ENCODE measurements at regions not wholly inside any gene's neighbourhood (a gene's known extent, or its start where the extent isn't known, plus 50 kb on each side); places are given as distances from the start of the nearest gene placed in this dataset.

- Histone ChIP-seq H3K9me3 (no peaks in the 10 kb centered on the region), H3K4me3 (no peak overlapping the region), H3K27ac (no peak overlapping the region), H3K27me3 (no peaks in the 10 kb centered on the region), H3K4me1 (peaks cover 9% of the 10 kb centered on the region), H3K36me3 (ENCODE audit: low read depth, missing control alignments) (no peaks in the 10 kb centered on the region)
- TF ChIP-seq CTCF (IDR thresholded peaks at IDR 0.05) = no peak
- TF ChIP-seq POLR2A (IDR thresholded peaks at IDR 0.05) = no peak
- intact Hi-C loops (cut with DNase I; ENCODE audit: low total_unique reads) = no loop called here
- 96 to 97% methylated on average over 3 of the region's 3 CpGs for WGBS, 2 donors
- DNase-seq = no peak
Measured at GRCh38 chr6:109918227-109918626, 59.9 kb upstream of the GPR6 start.

GRCh38 chr6:109920911-109921310 is 57.2 kb upstream of the GPR6 start:
- DNase-seq = no peak
- no peaks in the 10 kb centered on the region for H3K27me3 ChIP-seq
- H3K36me3 ChIP-seq (ENCODE audit: low read depth, missing control alignments) = no peaks in the 10 kb centered on the region
- no peak for TF ChIP-seq POLR2A (IDR thresholded peaks at IDR 0.05)
- no peak for TF ChIP-seq CTCF (IDR thresholded peaks at IDR 0.05)
- H3K4me3 ChIP-seq = no peak overlapping the region
- intact Hi-C loops (cut with DNase I; ENCODE audit: low total_unique reads) = no loop called here
- H3K9me3 ChIP-seq = no peaks in the 10 kb centered on the region
- 92 to 97% methylated on average over 10 of the region's 10 CpGs for WGBS, 2 donors
- H3K4me1 ChIP-seq = peaks cover 9% of the 10 kb centered on the region
- no peak overlapping the region for H3K27ac ChIP-seq

GRCh38 chr6:109922851-109923250 is 55.3 kb upstream of the GPR6 start:
- DNase-seq = no peak
- H3K4me3 ChIP-seq = no peak overlapping the region
- no peaks in the 10 kb centered on the region for H3K27me3 ChIP-seq
- intact Hi-C loops (cut with DNase I; ENCODE audit: low total_unique reads) = no loop called here
- no peaks in the 10 kb centered on the region for H3K9me3 ChIP-seq
- H3K27ac ChIP-seq = no peak overlapping the region
- TF ChIP-seq POLR2A (IDR thresholded peaks at IDR 0.05) (no peak), CTCF (IDR thresholded peaks at IDR 0.05) (no peak)
- 42 to 59% methylated on average over 4 of the region's 4 CpGs for WGBS, 2 donors
- peaks cover 9% of the 10 kb centered on the region for H3K4me1 ChIP-seq
- H3K36me3 ChIP-seq (ENCODE audit: low read depth, missing control alignments) = no peaks in the 10 kb centered on the region

GRCh38 chr6:109925075-109925474 is 53.0 kb upstream of the GPR6 start:
- Histone ChIP-seq H3K27ac (no peak overlapping the region), H3K27me3 (no peaks in the 10 kb centered on the region), H3K4me3 (no peak overlapping the region), H3K4me1 (peaks cover 9% of the 10 kb centered on the region), H3K36me3 (ENCODE audit: low read depth, missing control alignments) (no peaks in the 10 kb centered on the region), H3K9me3 (no peaks in the 10 kb centered on the region)
- no peak for DNase-seq
- 24 to 66% methylated on average over 3 of the region's 3 CpGs for WGBS, 2 donors
- intact Hi-C loops (cut with DNase I; ENCODE audit: low total_unique reads) = no loop called here
- TF ChIP-seq CTCF (IDR thresholded peaks at IDR 0.05) (no peak), POLR2A (IDR thresholded peaks at IDR 0.05) (no peak)

GRCh38 chr6:109927052-109927451 is 51.1 kb upstream of the GPR6 start:
- peaks cover 5% of the 10 kb centered on the region for H3K4me1 ChIP-seq
- intact Hi-C loops (cut with DNase I; ENCODE audit: low total_unique reads) = no loop called here
- no peaks in the 10 kb centered on the region for H3K9me3 ChIP-seq
- 77 to 85% methylated on average over 1 of the region's 1 CpG for WGBS, 2 donors
- H3K27me3 ChIP-seq = no peaks in the 10 kb centered on the region
- TF ChIP-seq POLR2A (IDR thresholded peaks at IDR 0.05) (no peak), CTCF (IDR thresholded peaks at IDR 0.05) (no peak)
- no peak overlapping the region for H3K4me3 ChIP-seq
- no peak overlapping the region for H3K27ac ChIP-seq
- H3K36me3 ChIP-seq (ENCODE audit: low read depth, missing control alignments) = no peaks in the 10 kb centered on the region
- DNase-seq = no peak

All from testis (tissue), 2 donors.